ENCODE measurements at regions not wholly inside any gene's neighbourhood (a gene's known extent, or its start where the extent isn't known, plus 50 kb on each side); places are given as distances from the start of the nearest gene placed in this dataset.

- H3K4me3 Mint-ChIP-seq (ENCODE audit: unreplicated experiment): no peak overlapping the region
- no peaks in the 10 kb centered on the region for H3K36me3 ChIP-seq (ENCODE audit: control insufficient read depth, insufficient read depth, low read length)
- no peak overlapping the region for H3K27ac Mint-ChIP-seq (ENCODE audit: unreplicated experiment)
- CTCF ChIA-PET: no interaction called here
- no peaks in the 10 kb centered on the region for H3K9me3 Mint-ChIP-seq (ENCODE audit: unreplicated experiment)
- no peak for DNase-seq
- intact Hi-C loops (cut with micrococcal nuclease; ENCODE audit: unreplicated experiment): no loop called here
- no peaks in the 10 kb centered on the region for H3K36me3 Mint-ChIP-seq (ENCODE audit: insufficient read depth, unreplicated experiment)
- no peaks in the 10 kb centered on the region for H3K4me1 ChIP-seq
- H3K9me3 ChIP-seq: no peaks in the 10 kb centered on the region
- TF ChIP-seq, protein P1, sequence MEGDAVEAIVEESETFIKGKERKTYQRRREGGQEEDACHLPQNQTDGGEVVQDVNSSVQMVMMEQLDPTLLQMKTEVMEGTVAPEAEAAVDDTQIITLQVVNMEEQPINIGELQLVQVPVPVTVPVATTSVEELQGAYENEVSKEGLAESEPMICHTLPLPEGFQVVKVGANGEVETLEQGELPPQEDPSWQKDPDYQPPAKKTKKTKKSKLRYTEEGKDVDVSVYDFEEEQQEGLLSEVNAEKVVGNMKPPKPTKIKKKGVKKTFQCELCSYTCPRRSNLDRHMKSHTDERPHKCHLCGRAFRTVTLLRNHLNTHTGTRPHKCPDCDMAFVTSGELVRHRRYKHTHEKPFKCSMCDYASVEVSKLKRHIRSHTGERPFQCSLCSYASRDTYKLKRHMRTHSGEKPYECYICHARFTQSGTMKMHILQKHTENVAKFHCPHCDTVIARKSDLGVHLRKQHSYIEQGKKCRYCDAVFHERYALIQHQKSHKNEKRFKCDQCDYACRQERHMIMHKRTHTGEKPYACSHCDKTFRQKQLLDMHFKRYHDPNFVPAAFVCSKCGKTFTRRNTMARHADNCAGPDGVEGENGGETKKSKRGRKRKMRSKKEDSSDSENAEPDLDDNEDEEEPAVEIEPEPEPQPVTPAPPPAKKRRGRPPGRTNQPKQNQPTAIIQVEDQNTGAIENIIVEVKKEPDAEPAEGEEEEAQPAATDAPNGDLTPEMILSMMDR (IDR thresholded peaks at IDR 0.05; ENCODE audit: insufficient read depth in 1 of 2, low read depth in 1 of 2, low read length in 1 of 2, severe bottlenecking in 1 of 2, unreplicated experiment in 1 of 2): no peak
- POLR2A ChIA-PET: no interaction called here
- H3K27me3 ChIP-seq (replicated peaks; ENCODE audit: control insufficient read depth, insufficient read depth, low read length): no peaks in the 10 kb centered on the region
- BruUV-seq (replicated peaks): no TSS peak
- H3K4me3 ChIP-seq (ENCODE audit: low read depth, low read length): no peak overlapping the region
- no peaks in the 10 kb centered on the region for H3K4me1 Mint-ChIP-seq (ENCODE audit: low read depth, unreplicated experiment)
- peaks cover 7% of the 10 kb centered on the region for H3K27me3 Mint-ChIP-seq (ENCODE audit: insufficient read depth, unreplicated experiment)
These were observed 325.6 kb downstream of the SS18 start for GRCh38 chr18:25764777-25765176.

- Mint-ChIP-seq H3K36me3 (ENCODE audit: insufficient read depth, unreplicated experiment) (no peaks in the 10 kb centered on the region), H3K27ac (ENCODE audit: unreplicated experiment) (no peak overlapping the region), H3K4me1 (ENCODE audit: low read depth, unreplicated experiment) (no peaks in the 10 kb centered on the region), H3K27me3 (ENCODE audit: insufficient read depth, unreplicated experiment) (peaks cover 7% of the 10 kb centered on the region), H3K9me3 (ENCODE audit: unreplicated experiment) (no peaks in the 10 kb centered on the region), H3K4me3 (ENCODE audit: unreplicated experiment) (no peak overlapping the region)
- no peaks in the 10 kb centered on the region for H3K27me3 ChIP-seq (replicated peaks; ENCODE audit: control insufficient read depth, insufficient read depth, low read length)
- no peaks in the 10 kb centered on the region for H3K36me3 ChIP-seq (ENCODE audit: control insufficient read depth, insufficient read depth, low read length)
- BruUV-seq (replicated peaks): no TSS peak
- intact Hi-C loops (cut with micrococcal nuclease; ENCODE audit: unreplicated experiment): no loop called here
- no peak for DNase-seq
- CTCF ChIA-PET: no interaction called here
- no peaks in the 10 kb centered on the region for H3K4me1 ChIP-seq
- H3K9me3 ChIP-seq: no peaks in the 10 kb centered on the region
- POLR2A ChIA-PET: no interaction called here
- H3K4me3 ChIP-seq (ENCODE audit: low read depth, low read length): no peak overlapping the region
- TF ChIP-seq, protein P1 (IDR thresholded peaks at IDR 0.05; ENCODE audit: insufficient read depth in 1 of 2, low read depth in 1 of 2, low read length in 1 of 2, severe bottlenecking in 1 of 2, unreplicated experiment in 1 of 2): no peak
These were observed 331.3 kb downstream of the SS18 start for GRCh38 chr18:25759111-25759510.

DNA sequence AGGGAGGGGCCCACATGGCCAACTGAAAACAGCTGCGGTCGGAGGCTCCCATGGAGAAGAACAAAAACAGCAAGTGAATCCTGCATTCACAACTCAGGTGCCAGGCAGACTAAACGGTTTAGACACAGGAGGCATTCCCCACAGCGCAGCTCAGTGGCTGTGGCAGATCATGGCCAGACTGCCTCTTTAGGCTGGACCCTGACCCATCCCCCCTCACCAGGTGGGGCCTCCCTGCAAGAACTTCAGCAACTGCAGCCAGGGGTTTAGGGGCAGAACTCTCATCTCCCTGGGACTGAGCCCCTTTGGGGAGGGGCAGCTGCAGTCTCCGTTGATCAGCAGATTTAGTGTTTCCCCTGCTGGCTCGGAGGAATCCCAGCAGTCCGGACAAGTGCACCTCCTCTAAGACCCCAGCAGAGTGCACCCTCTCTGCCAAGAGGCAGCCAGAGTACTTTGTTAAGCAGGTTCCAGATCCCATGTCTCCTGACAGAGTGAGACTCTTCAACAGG, 346.7 kb downstream of the SS18 start:
- DNase-seq: peak in 1 of 2 experiments; percentile 0
- H3K9me3 ChIP-seq: no peaks in the 10 kb centered on the region
- Mint-ChIP-seq H3K9me3 (ENCODE audit: unreplicated experiment) (no peaks in the 10 kb centered on the region), H3K4me3 (ENCODE audit: unreplicated experiment) (no peak overlapping the region), H3K36me3 (ENCODE audit: insufficient read depth, unreplicated experiment) (no peaks in the 10 kb centered on the region), H3K27ac (ENCODE audit: unreplicated experiment) (no peak overlapping the region), H3K4me1 (ENCODE audit: low read depth, unreplicated experiment) (no peaks in the 10 kb centered on the region), H3K27me3 (ENCODE audit: insufficient read depth, unreplicated experiment) (peaks cover 2% of the 10 kb centered on the region)
- ChIA-PET CTCF (no interaction called here), POLR2A (no interaction called here)
- no peak overlapping the region for H3K4me3 ChIP-seq (ENCODE audit: low read depth, low read length)
- H3K27me3 ChIP-seq (replicated peaks; ENCODE audit: control insufficient read depth, insufficient read depth, low read length): no peaks in the 10 kb centered on the region
- H3K36me3 ChIP-seq (ENCODE audit: control insufficient read depth, insufficient read depth, low read length): no peaks in the 10 kb centered on the region
- no TSS peak for BruUV-seq (replicated peaks)
- intact Hi-C loops (cut with micrococcal nuclease; ENCODE audit: unreplicated experiment): no loop called here
- no peaks in the 10 kb centered on the region for H3K4me1 ChIP-seq
- TF ChIP-seq, protein P1 (IDR thresholded peaks at IDR 0.05; ENCODE audit: insufficient read depth in 1 of 2, low read depth in 1 of 2, low read length in 1 of 2, severe bottlenecking in 1 of 2, unreplicated experiment in 1 of 2): no peak
